ENCODE measurements at regions not wholly inside any gene's neighbourhood (a gene's known extent, or its start where the extent isn't known, plus 50 kb on each side); places are given as distances from the start of the nearest gene placed in this dataset.

- no peaks in the 10 kb centered on the region for H3K4me1 ChIP-seq (ENCODE audit: control insufficient read depth, insufficient read depth, low read length)
- no CpG with 5 or more reads among the region's 5 CpGs for WGBS (ENCODE audit: insufficient coverage, low lambda C conversion rate)
- no peak overlapping the region for H3K27ac ChIP-seq (ENCODE audit: low read length)
- DNase-seq, result no peak
- H3K9me3 ChIP-seq (ENCODE audit: control insufficient read depth, low read depth, low read length), result no peaks in the 10 kb centered on the region
- H3K27me3 ChIP-seq (ENCODE audit: control insufficient read depth, insufficient read depth, low read length), result no peaks in the 10 kb centered on the region
- H3K4me3 ChIP-seq (ENCODE audit: low read length), result no peak overlapping the region
- H3K36me3 ChIP-seq (ENCODE audit: control insufficient read depth, insufficient read depth, low read length), result no peaks in the 10 kb centered on the region
These were observed 186.2 kb upstream of the CADPS start for GRCh38 chr3:63061449-63061848.

GRCh38 chr3:63064209-63064755 lies 189.1 kb upstream of the CADPS start:
- Histone ChIP-seq H3K27ac (ENCODE audit: low read length) (no peak overlapping the region), H3K27me3 (ENCODE audit: control insufficient read depth, insufficient read depth, low read length) (no peaks in the 10 kb centered on the region), H3K4me3 (ENCODE audit: low read length) (no peak overlapping the region), H3K9me3 (ENCODE audit: control insufficient read depth, low read depth, low read length) (no peaks in the 10 kb centered on the region), H3K36me3 (ENCODE audit: control insufficient read depth, insufficient read depth, low read length) (no peaks in the 10 kb centered on the region), H3K4me1 (ENCODE audit: control insufficient read depth, insufficient read depth, low read length) (no peaks in the 10 kb centered on the region)
- no CpG with 5 or more reads among the region's 1 CpG for WGBS (ENCODE audit: insufficient coverage, low lambda C conversion rate)
- DNase-seq, result no peak

- WGBS (ENCODE audit: insufficient coverage, low lambda C conversion rate), result 0% methylated on average over 1 of the region's 3 CpGs
- Histone ChIP-seq H3K27ac (ENCODE audit: low read length) (no peak overlapping the region), H3K4me1 (ENCODE audit: control insufficient read depth, insufficient read depth, low read length) (no peaks in the 10 kb centered on the region), H3K36me3 (ENCODE audit: control insufficient read depth, insufficient read depth, low read length) (no peaks in the 10 kb centered on the region), H3K27me3 (ENCODE audit: control insufficient read depth, insufficient read depth, low read length) (no peaks in the 10 kb centered on the region), H3K4me3 (ENCODE audit: low read length) (no peak overlapping the region), H3K9me3 (ENCODE audit: control insufficient read depth, low read depth, low read length) (no peaks in the 10 kb centered on the region)
- peak; percentile 2 to 30 for DNase-seq
These were observed 192.9 kb upstream of the CADPS start for GRCh38 chr3:63067999-63068645.

- H3K27ac ChIP-seq (ENCODE audit: low read length), result no peak overlapping the region
- no peak for DNase-seq
- WGBS (ENCODE audit: insufficient coverage, low lambda C conversion rate), result no CpG with 5 or more reads among the region's 3 CpGs
- H3K4me3 ChIP-seq (ENCODE audit: low read length), result no peak overlapping the region
- H3K9me3 ChIP-seq (ENCODE audit: control insufficient read depth, low read depth, low read length), result no peaks in the 10 kb centered on the region
- no peaks in the 10 kb centered on the region for H3K27me3 ChIP-seq (ENCODE audit: control insufficient read depth, insufficient read depth, low read length)
- no peaks in the 10 kb centered on the region for H3K36me3 ChIP-seq (ENCODE audit: control insufficient read depth, insufficient read depth, low read length)
- H3K4me1 ChIP-seq (ENCODE audit: control insufficient read depth, insufficient read depth, low read length), result no peaks in the 10 kb centered on the region
These were observed 194.7 kb upstream of the CADPS start for GRCh38 chr3:63069806-63070475.

GRCh38 chr3:63070476-63070810 lies 195.2 kb upstream of the CADPS start:
- H3K4me1 ChIP-seq (ENCODE audit: control insufficient read depth, insufficient read depth, low read length), result no peaks in the 10 kb centered on the region
- no peak overlapping the region for H3K27ac ChIP-seq (ENCODE audit: low read length)
- no peak for DNase-seq
- no peaks in the 10 kb centered on the region for H3K36me3 ChIP-seq (ENCODE audit: control insufficient read depth, insufficient read depth, low read length)
- no peaks in the 10 kb centered on the region for H3K9me3 ChIP-seq (ENCODE audit: control insufficient read depth, low read depth, low read length)
- H3K27me3 ChIP-seq (ENCODE audit: control insufficient read depth, insufficient read depth, low read length), result no peaks in the 10 kb centered on the region
- WGBS (ENCODE audit: insufficient coverage, low lambda C conversion rate), result 100% methylated on average over 1 of the region's 1 CpG
- no peak overlapping the region for H3K4me3 ChIP-seq (ENCODE audit: low read length)

- H3K4me3 ChIP-seq (ENCODE audit: low read length), result no peak overlapping the region
- H3K4me1 ChIP-seq (ENCODE audit: control insufficient read depth, insufficient read depth, low read length), result no peaks in the 10 kb centered on the region
- H3K27ac ChIP-seq (ENCODE audit: low read length), result no peak overlapping the region
- H3K9me3 ChIP-seq (ENCODE audit: control insufficient read depth, low read depth, low read length), result no peaks in the 10 kb centered on the region
- peak in 1 of 2 donors; percentile 1 for DNase-seq
- WGBS (ENCODE audit: insufficient coverage, low lambda C conversion rate), result no CpG with 5 or more reads among the region's 2 CpGs
- H3K36me3 ChIP-seq (ENCODE audit: control insufficient read depth, insufficient read depth, low read length), result no peaks in the 10 kb centered on the region
- no peaks in the 10 kb centered on the region for H3K27me3 ChIP-seq (ENCODE audit: control insufficient read depth, insufficient read depth, low read length)
These were observed 201.1 kb upstream of the CADPS start for GRCh38 chr3:63076357-63076756.

- Histone ChIP-seq H3K27ac (ENCODE audit: low read length) (no peak overlapping the region), H3K36me3 (ENCODE audit: control insufficient read depth, insufficient read depth, low read length) (no peaks in the 10 kb centered on the region), H3K27me3 (ENCODE audit: control insufficient read depth, insufficient read depth, low read length) (no peaks in the 10 kb centered on the region), H3K4me3 (ENCODE audit: low read length) (no peak overlapping the region), H3K4me1 (ENCODE audit: control insufficient read depth, insufficient read depth, low read length) (no peaks in the 10 kb centered on the region), H3K9me3 (ENCODE audit: control insufficient read depth, low read depth, low read length) (no peaks in the 10 kb centered on the region)
- WGBS (ENCODE audit: insufficient coverage, low lambda C conversion rate), result 80% methylated on average over 1 of the region's 2 CpGs
- no peak for DNase-seq
These were observed 191.9 kb upstream of the SYNPR start for GRCh38 chr3:63086190-63086589.

- no peaks in the 10 kb centered on the region for H3K36me3 ChIP-seq (ENCODE audit: control insufficient read depth, insufficient read depth, low read length)
- H3K9me3 ChIP-seq (ENCODE audit: control insufficient read depth, low read depth, low read length), result no peaks in the 10 kb centered on the region
- H3K4me3 ChIP-seq (ENCODE audit: low read length), result no peak overlapping the region
- 65% methylated on average over 2 of the region's 6 CpGs for WGBS (ENCODE audit: insufficient coverage, low lambda C conversion rate)
- H3K27ac ChIP-seq (ENCODE audit: low read length), result no peak overlapping the region
- no peaks in the 10 kb centered on the region for H3K27me3 ChIP-seq (ENCODE audit: control insufficient read depth, insufficient read depth, low read length)
- no peak for DNase-seq
- no peaks in the 10 kb centered on the region for H3K4me1 ChIP-seq (ENCODE audit: control insufficient read depth, insufficient read depth, low read length)
These were observed 188.9 kb upstream of the SYNPR start for GRCh38 chr3:63089007-63089750.

GRCh38 chr3:63089751-63090132 lies 188.4 kb upstream of the SYNPR start:
- no peak for DNase-seq
- WGBS (ENCODE audit: insufficient coverage, low lambda C conversion rate), result no CpG with 5 or more reads among the region's 1 CpG
- Histone ChIP-seq H3K36me3 (ENCODE audit: control insufficient read depth, insufficient read depth, low read length) (no peaks in the 10 kb centered on the region), H3K4me1 (ENCODE audit: control insufficient read depth, insufficient read depth, low read length) (no peaks in the 10 kb centered on the region), H3K9me3 (ENCODE audit: control insufficient read depth, low read depth, low read length) (no peaks in the 10 kb centered on the region), H3K4me3 (ENCODE audit: low read length) (no peak overlapping the region), H3K27ac (ENCODE audit: low read length) (no peak overlapping the region), H3K27me3 (ENCODE audit: control insufficient read depth, insufficient read depth, low read length) (no peaks in the 10 kb centered on the region)

- Histone ChIP-seq H3K4me1 (ENCODE audit: control insufficient read depth, insufficient read depth, low read length) (no peaks in the 10 kb centered on the region), H3K36me3 (ENCODE audit: control insufficient read depth, insufficient read depth, low read length) (no peaks in the 10 kb centered on the region), H3K4me3 (ENCODE audit: low read length) (no peak overlapping the region), H3K27me3 (ENCODE audit: control insufficient read depth, insufficient read depth, low read length) (no peaks in the 10 kb centered on the region), H3K9me3 (ENCODE audit: control insufficient read depth, low read depth, low read length) (no peaks in the 10 kb centered on the region), H3K27ac (ENCODE audit: low read length) (no peak overlapping the region)
- DNase-seq, result no peak
- 56% methylated on average over 1 of the region's 2 CpGs for WGBS (ENCODE audit: insufficient coverage, low lambda C conversion rate)
These were observed 187.5 kb upstream of the SYNPR start for GRCh38 chr3:63090656-63091055.

Data from large intestine (tissue), 3 donors.